NCI-H2081 treated with DMSO at 0.1 percent for 48 hours (cell line): ENCODE measurements at regions not wholly inside any gene's neighbourhood (a gene's known extent, or its start where the extent isn't known, plus 50 kb on each side); places are given as distances from the start of the nearest gene placed in this dataset.

Experiments
- DNase-seq: peaks from one replicate; lab custom pipeline; 2025; lab: John Stamatoyannopoulos, UW

GRCh38 chr2:136373029-136373428 lies 255.1 kb upstream of the CXCR4 start:
- no peak for DNase-seq

- DNase-seq, result no peak
Measured at GRCh38 chr2:136363900-136364299, 246.0 kb upstream of the CXCR4 start.

- DNase-seq, result no peak
Measured at GRCh38 chr2:136363470-136363869, 245.5 kb upstream of the CXCR4 start.

- DNase-seq, result no peak
Measured at GRCh38 chr2:136362676-136363390, 244.9 kb upstream of the CXCR4 start.

- no peak for DNase-seq
Measured at GRCh38 chr2:136361521-136361920, 243.6 kb upstream of the CXCR4 start.

- DNase-seq, result no peak
Measured at GRCh38 chr2:136360790-136361189, 242.8 kb upstream of the CXCR4 start.

- no peak for DNase-seq
Measured at GRCh38 chr2:136359121-136359965, 241.4 kb upstream of the CXCR4 start.

- no peak for DNase-seq
Measured at GRCh38 chr2:136358576-136358975, 240.6 kb upstream of the CXCR4 start.

GRCh38 chr2:136357007-136357380 lies 239.0 kb upstream of the CXCR4 start:
- no peak for DNase-seq

- no peak for DNase-seq
Measured at GRCh38 chr2:136356125-136357006, 238.4 kb upstream of the CXCR4 start.

- DNase-seq, result no peak
Measured at GRCh38 chr2:136351684-136352083, 233.7 kb upstream of the CXCR4 start.

GRCh38 chr2:136347981-136348380 lies 230.0 kb upstream of the CXCR4 start:
- DNase-seq, result no peak

GRCh38 chr2:136344339-136344738 lies 226.4 kb upstream of the CXCR4 start:
- DNase-seq, result no peak

GRCh38 chr2:136342138-136342537 lies 224.2 kb upstream of the CXCR4 start:
- no peak for DNase-seq

GRCh38 chr2:136334967-136335366 lies 217.0 kb upstream of the CXCR4 start:
- no peak for DNase-seq

GRCh38 chr2:136332436-136333095 lies 214.6 kb upstream of the CXCR4 start:
- no peak for DNase-seq

- DNase-seq, result no peak
Measured at GRCh38 chr2:136331226-136331625, 213.3 kb upstream of the CXCR4 start.

- DNase-seq, result no peak
Measured at GRCh38 chr2:136328207-136328795, 210.4 kb upstream of the CXCR4 start.

GRCh38 chr2:136327162-136327852 lies 209.4 kb upstream of the CXCR4 start:
- DNase-seq, result no peak

- no peak for DNase-seq
Measured at GRCh38 chr2:136325844-136326331, 207.9 kb upstream of the CXCR4 start.

- no peak for DNase-seq
Measured at GRCh38 chr2:136324966-136325365, 207.0 kb upstream of the CXCR4 start.
